GM21360 (cell line): ENCODE measurements at regions not wholly inside any gene's neighbourhood (a gene's known extent, or its start where the extent isn't known, plus 50 kb on each side); places are given as distances from the start of the nearest gene placed in this dataset.

ENCODE experiments used
- ATAC-seq: cut with Tn5 transposase; IDR thresholded peaks from one replicate; pipeline ENCODE4 v1.9.1; 2021; ENCODE audit warnings: mild to moderate bottlenecking, moderate library complexity; ENCODE audit not compliant: unreplicated experiment

DNA sequence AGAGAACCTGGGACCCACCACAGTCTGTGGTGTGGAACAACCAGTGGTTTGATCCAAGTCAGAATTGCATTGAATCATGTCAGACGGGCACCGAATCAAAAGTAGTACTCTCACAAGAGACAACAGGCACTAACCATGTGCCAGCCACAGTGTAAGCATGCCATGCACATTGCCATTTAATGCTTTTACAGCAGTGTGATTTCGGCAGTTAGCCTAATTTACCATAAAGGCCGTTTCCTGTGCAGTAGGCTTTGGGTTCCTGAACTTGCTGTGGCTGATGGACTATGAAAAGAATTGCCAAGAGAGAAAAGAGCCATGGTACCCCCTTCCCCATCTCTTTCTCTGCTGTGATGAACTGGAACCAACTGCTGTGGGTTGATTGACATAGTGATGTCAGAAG lies 540.6 kb downstream of the EBF1 start:
- no peak for ATAC-seq

GRCh38 chr5:158553962-158554336 lies 545.8 kb downstream of the EBF1 start:
- ATAC-seq: no peak

DNA sequence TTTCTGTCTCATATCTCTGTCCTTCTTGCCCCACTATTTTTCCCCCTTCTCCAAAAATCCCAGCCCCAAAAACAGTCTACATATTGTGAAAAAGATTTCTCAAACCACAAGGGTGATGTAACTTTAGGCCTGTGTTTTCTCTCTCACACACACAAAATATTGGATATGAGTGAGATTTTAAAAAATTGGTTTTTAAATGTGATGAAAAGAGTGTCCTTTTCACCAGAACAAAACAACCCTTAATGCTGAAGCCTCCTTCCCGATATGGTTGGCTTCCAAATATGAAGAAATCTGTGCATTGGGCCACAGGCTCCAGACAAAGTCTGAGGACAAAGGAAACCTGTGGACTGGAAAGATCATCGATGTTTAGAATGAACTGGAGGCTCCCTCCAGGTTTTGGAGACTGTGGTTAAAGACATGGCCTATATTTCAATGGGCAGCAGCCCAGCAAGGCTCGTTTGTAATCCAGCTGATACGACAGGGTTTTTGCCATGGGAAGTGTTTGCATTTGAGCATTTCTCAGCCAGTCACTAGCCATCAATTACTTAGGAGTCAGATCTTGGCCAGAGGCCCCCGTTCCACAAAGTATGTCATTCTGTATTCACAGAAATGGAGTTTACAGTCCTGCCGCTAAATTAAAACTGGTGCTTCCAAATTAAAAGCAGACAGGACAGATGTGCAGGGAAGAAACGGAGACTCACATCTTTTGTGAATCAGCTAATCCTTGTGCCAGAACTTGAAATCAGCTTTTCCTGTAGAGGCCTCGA lies 546.3 kb downstream of the EBF1 start:
- ATAC-seq: no peak

DNA sequence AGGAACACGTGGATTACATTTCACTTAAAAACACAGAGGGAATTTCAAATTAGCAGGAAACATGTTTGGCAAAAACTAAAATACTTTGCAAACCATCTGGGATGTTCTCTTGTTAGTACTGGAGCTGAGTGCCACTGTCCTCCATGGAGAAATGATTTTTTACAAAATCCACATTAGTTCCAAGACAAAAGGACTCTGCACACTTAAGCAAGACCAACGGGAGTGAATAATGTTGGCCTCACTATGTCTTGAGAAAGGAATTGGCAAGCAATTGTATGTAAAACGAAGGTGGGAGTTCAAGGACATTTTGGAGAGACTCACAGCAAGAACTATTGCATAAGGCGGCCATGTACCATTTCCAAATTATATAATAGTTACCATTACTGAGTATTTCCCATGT lies 547.5 kb downstream of the EBF1 start:
- no peak for ATAC-seq

DNA sequence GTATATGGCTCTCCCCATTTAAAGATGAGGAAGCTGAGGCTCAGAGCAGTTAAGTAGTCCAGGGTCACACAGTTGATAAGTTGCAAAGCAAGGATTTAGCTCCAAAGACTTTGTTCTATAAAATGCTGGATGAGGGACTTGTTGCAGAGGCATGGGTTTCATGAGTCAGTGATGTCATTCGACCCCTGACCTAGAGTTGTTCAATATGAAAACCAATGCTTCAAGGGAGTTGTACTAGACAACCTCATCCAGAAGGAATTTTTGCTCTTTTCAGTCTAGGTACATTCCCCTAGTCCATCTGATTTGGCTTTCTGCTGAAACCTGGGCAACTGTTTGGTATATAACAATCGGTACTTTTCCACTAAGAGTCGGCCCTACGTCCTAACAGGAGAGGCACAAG lies 550.4 kb downstream of the EBF1 start:
- no peak for ATAC-seq

GRCh38 chr5:158546748-158547147 lies 553.0 kb downstream of the EBF1 start:
- no peak for ATAC-seq

DNA sequence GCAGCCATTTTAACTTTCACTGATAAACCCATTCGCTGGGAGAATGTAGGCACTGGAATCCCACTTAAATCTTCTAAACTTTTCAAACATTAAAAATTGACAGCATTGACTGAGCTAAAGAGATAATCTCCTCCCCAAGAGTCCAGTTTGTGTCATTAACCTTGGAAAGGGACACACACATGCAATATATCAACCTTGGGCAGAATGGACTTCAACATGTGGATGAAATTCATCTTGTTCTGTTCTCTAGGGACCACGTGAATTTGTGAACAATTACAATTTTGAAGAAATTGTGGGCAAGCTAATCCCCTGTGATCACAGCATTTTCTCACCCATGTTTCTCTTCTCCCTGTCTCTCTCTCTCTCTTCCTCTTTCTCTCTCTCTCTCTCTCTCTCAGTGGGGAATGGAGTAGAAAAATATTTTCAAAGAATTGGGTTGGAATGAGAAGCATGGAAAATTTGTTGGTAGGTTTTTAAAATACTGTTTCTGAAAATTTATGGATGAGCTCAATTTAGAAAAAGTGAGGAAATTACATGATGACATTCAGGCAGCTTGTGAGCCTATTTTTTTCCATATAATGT lies 553.7 kb downstream of the EBF1 start:
- no peak for ATAC-seq

- ATAC-seq: no peak
These were observed 555.1 kb downstream of the EBF1 start for GRCh38 chr5:158544388-158545339.

DNA sequence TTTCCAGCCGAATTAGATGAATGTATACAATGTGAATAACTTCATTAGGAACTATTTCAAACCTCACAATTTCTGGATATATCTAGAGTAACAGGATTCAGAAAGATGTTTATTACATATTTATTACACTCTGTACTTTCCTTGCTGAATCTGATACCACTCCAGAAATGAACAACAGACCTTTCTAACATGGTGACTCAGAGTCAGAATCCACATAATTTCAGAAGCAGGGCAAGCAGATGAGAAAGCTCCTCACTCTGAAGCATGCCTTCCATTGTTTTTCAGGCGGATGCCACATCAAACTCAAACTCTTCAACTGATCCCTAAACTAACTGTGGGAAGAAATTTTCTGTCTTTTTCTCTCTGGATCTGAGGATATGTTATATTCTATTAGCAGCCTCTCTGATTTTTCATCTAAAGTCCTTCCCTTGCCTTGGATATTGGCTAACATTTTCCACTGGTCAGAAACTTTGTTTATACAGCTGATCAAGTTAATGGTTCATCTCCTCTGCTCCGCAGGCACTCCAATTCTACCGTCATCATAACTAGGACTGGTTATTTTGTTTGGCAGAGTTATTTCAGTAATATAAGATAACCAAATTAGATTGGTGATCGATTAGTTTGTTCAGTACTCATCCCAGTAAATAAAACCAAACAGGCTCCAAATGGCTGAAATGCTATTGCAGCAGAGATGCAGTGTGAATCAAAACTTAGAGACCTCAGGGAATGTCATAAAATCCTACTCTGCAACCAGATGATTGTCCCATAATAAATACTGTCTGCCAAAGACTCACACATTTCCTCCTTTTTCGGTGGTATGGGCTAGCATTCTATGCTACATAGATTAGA lies 556.0 kb downstream of the EBF1 start:
- ATAC-seq: no peak

GRCh38 chr5:158541536-158542297 lies 558.0 kb downstream of the EBF1 start:
- ATAC-seq: no peak

DNA sequence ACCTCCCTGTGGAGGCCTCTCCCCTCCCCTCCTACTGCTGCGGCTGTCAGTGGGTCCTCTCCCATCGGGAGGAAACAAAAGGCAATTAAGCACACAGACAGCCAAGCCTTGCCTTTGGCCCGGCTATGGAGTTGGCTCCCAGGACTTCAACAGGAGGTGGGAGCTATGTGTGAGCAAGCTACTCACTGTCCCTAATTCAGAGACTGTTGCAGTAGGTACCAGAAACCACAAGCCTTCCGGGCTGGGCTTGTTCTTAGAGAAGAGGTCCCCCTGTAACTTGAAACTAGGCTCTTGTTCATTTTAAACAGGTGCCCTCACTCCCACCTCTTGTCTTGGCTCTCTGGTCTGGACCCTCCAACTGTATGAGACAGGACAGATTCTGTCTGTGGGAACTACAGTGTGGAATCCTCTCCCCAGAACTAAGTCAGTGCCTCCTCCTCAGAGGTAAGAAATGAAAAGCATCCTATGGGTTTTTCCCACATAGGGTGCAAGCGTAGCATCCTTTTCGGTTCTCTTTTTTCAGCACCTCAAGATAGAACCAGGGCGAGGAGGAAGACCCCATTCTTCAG lies 561.1 kb downstream of the EBF1 start:
- ATAC-seq: peak; percentile 72

- no peak for ATAC-seq
These were observed 562.4 kb downstream of the EBF1 start for GRCh38 chr5:158537366-158537765.

DNA sequence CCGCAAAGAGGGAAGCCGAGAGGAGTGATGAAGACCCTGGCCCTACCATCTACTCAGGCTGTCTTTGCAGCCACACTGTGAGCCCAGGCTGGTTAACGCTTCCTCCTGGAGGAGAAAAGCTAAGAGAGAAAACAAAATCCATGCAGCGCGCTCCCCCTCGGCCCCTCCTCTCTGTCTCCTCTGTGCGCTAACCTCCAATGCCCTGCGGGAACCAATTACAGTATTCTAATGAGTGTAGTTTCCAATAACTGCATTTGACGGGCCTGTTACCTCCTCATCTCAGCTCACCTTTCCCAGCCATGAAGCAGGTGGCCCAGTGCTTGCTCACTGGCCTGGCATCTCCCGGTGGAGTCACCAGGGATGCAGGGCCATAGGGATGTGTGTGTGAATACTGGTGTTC lies 565.5 kb downstream of the EBF1 start:
- ATAC-seq: no peak

DNA sequence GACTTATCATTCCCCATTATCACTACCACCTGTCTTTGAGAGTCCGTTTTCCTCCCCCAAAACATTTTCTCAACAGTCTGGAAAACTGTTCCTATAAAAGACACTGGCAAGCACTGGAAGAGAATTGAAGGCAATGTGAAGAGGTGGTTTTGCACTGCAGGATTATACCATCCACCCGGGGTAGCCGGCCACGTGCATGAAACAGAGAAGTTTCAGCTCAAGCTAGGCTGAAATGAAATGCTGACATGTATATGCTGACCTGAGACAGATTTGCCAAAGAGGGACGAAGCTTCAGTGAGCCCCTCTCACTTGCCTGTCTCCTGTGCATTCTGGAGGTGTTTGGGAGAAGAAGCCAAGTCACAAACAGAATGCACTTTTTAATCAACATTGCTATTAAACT lies 567.0 kb downstream of the EBF1 start:
- ATAC-seq: no peak

GRCh38 chr5:158531860-158532259 lies 567.9 kb downstream of the EBF1 start:
- no peak for ATAC-seq

DNA sequence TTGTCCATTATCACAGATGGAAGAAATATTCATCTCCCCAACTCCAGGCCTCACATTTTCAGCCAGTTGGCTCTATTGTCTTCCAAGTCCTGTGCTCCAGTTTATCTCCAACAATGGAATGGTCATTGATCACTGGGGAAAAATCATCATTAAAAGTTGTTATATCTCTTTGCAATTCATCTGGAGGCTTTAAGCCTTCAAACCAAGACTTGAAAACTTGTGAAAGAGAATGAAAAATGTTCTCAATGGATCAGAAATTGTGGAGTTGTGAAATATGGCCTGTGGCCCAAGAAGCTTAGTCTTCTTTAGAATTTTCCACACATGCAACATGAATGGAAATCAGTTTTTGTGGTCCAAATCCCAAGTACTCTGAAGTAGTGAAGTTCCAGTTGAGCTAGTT lies 569.6 kb downstream of the EBF1 start:
- ATAC-seq: no peak

- no peak for ATAC-seq
These were observed 570.3 kb downstream of the EBF1 start for GRCh38 chr5:158529454-158529853.

GRCh38 chr5:158525663-158526062 lies 574.1 kb downstream of the EBF1 start:
- no peak for ATAC-seq

DNA sequence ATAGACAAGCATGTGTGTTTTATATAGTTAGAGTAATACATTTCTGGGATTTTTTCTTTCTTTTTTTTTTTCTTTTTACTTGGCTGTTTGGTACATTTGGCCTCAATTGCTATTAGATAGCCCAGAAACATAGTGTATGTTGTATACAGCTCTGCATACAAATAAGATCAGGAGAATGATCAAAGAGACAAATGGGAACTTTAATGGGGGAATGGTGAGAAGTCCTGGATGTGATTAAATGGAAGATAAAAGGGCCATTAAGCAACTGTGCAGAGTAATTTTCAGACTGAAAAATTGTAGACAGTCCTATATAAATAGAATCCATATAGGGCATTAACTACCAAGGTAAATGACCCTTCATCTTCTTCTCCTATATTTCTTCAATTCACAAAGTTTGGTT lies 575.6 kb downstream of the EBF1 start:
- no peak for ATAC-seq

DNA sequence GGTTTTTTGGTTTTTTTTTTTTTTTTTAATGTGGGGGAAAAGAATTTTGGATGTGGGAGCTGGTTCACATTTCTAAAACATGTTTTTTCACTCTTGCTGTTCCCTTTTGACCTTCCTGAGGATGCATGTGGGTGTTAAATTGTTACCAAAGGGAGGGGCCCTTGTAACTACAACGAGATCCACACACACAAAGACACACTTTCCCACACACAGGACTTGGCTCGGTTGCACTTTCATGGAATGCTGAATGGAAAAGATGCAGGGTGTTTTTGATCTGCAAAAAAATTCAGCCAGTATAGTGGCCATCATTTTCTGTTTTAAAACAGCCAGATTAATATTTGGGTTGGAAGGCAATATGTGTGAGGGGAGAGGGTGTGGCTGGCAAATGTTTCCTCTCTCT lies 576.9 kb downstream of the EBF1 start:
- no peak for ATAC-seq
